Activated CD8-positive, alpha-beta memory T cell treated with anti-CD3 and anti-CD28 coated beads for 24 hours (primary cell): ENCODE measurements at regions not wholly inside any gene's neighbourhood (a gene's known extent, or its start where the extent isn't known, plus 50 kb on each side); places are given as distances from the start of the nearest gene placed in this dataset.
A peak's percentile ranks its signal among the peaks of the same experiment; 100 is the strongest.
"Not testable (repeated sequence)": the region's sequence is repeated elsewhere in the genome, so short reads cannot be mapped to it uniquely, and the experiment has no call there.

ENCODE experiments used
- DNase-seq: peaks from one replicate; pipeline ENCODE4 v3.0.0-alpha.2; 2020

- DNase-seq, result not testable (repeated sequence)
Observed at GRCh38 chr6:26799903-26800633, 140.5 kb upstream of the ZNF322 start.

GRCh38 chr6:26803762-26804161, 144.2 kb upstream of the ZNF322 start:
- not testable (repeated sequence) for DNase-seq

GRCh38 chr6:26811486-26812116, 152.1 kb upstream of the ZNF322 start:
- DNase-seq, result not testable (repeated sequence)

DNA sequence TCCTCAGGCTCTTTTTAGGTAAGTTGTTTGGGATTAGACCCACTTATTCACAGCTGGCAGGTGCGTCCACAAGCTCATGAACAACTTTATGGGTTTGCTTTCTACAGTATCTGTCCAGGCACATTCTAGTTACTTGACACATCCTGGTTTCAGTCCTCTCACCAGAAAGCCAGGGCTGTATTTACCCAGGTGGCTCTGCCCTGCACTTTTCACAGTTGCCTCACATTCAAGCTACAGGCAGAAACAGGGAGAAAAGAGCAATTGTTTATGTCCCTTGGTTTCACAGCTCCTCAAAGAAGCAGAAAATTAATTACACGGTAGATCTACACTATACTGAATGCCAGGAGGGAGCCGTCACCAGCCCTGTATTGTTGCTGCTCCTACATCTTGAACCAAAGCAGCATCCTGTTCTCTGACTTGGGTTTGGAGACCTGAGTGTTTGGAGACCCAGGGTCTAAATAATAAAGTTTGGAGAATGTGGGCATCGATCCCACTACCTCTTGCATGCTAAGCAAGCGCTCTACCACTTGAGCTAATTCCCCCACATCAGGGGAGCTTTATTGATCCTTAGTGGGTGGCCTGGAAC, 159.2 kb upstream of the ZNF322 start:
- not testable (repeated sequence) for DNase-seq

DNA sequence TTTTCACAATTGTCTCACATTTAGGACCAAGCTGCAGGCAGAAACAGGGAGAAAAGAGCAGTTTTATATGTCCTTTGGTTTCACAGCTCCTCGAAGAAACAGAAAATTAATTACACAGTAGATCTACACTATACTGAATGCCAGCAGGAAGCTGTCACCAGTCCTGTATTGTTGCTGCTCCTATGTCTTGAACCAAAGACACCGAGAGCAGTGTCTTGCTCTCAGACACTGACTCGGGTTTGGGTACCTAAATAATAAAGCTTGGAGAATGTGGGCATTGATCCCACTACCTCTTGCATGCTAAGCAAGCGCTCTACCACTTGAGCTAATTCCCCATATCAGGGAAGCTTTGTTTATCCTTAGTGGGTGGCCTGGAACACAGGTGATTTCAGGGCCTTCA, 168.4 kb upstream of the ZNF322 start:
- DNase-seq, result not testable (repeated sequence)

DNA sequence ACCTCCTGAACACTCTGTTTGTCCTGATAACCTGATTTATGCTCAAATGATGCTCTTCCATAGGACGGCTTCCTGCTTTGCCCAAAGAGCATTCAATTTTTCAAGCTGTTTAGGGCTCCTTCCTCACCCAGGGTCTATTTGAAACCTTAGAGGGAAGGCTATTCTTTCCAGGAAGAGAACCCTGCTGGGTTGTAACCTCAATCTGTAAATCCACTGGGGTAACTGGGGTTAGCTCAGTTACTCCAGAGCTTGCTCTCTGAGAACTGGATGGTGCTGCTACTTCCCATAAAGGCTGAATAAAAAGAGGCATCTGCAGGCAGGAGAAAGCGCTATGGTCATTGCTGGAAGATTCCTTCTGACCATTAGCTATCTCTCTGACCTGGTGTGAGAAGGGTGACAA, 169.9 kb upstream of the ZNF322 start:
- DNase-seq, result not testable (repeated sequence)

- DNase-seq, result not testable (repeated sequence)
Observed at GRCh38 chr6:26830992-26831391, 171.4 kb upstream of the ZNF322 start.

DNA sequence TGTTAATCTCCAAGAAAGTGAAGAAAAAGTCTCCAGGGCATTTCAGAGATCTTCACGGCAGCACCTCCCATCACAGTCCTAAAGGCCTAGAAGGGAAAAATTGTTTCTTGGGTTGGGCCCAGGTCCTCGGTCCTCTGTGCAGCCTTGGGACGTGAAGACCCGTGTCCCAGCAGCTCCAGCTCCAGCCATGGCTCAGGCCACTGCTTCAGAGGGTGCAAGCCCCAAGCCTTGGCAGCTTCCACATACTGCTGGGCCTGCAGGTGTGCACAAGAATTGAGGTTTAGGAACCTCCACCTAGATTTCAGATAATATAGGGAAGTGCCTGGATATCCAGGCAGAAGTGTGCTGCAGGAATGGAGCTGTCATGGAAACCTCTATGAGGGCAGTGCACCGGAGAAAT, 176.2 kb upstream of the ZNF322 start:
- DNase-seq, result not testable (repeated sequence)

DNA sequence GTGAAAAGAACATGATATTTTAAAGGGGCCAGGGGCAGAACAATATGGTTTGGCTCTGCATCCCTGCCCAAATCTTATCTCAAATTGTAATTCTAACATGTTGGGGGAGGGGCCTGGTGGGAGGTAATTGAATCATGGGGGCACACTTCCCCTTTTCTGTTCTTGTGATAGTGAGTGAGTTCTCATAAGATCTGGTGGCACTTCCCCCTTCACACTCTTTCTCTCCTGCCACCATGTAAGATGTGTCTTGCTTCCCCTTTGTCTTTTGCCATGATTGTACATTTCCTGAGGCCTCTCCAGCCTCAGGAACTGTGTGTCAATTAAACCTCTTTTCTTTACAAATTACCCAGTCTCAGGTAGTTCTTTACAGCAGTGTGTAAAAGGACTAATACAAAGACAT, 177.1 kb upstream of the ZNF322 start:
- DNase-seq, result not testable (repeated sequence)

GRCh38 chr6:26844823-26845222, 185.3 kb upstream of the ZNF322 start:
- DNase-seq, result not testable (repeated sequence)

- DNase-seq, result not testable (repeated sequence)
Observed at GRCh38 chr6:26857289-26857688, 197.7 kb upstream of the ZNF322 start.

DNA sequence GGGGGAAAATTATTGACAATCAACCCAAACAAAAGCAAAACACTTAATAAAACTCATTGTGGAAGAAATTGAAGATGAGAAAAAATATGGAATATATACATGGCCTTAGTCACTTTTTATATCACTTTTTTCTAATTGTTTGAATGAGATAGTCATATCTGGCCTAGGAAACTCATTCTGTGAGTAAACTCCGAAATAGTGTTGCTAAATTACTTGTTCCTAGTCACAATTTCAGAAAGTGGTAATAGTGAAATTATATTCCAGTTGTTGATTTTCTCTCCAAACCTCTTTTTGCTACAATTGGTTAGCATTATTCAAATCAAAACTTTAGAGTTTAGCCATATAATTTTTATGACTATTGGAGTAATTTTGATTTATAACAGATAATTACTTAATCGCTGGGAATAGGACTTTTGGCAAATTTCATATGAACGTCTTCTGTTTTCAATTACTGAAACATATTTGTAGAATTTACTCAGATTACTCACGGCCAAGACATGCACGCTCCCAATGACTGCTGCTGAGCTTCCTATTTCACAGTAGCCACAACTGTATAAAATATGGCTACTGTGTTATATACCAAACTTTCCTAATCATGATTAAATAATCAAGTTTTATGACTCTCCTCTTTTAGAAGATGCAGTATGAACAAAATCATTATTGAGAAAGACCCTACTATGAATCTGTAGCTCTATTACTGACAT, 199.7 kb upstream of the ZNF322 start:
- DNase-seq, result not testable (repeated sequence)

- DNase-seq, result not testable (repeated sequence)
Observed at GRCh38 chr6:26859771-26860163, 200.2 kb upstream of the ZNF322 start.

- not testable (repeated sequence) for DNase-seq
Observed at GRCh38 chr6:26861913-26862312, 202.4 kb upstream of the ZNF322 start.

- DNase-seq, result not testable (repeated sequence)
Observed at GRCh38 chr6:26863641-26864040, 204.1 kb upstream of the ZNF322 start.

- not testable (repeated sequence) for DNase-seq
Observed at GRCh38 chr6:26898785-26899184, 239.2 kb upstream of the ZNF322 start.

- DNase-seq, result not testable (repeated sequence)
Observed at GRCh38 chr6:26924206-26924605, 264.7 kb upstream of the ZNF322 start.

- DNase-seq, result not testable (repeated sequence)
Observed at GRCh38 chr6:26928190-26928589, 268.6 kb upstream of the ZNF322 start.

- not testable (repeated sequence) for DNase-seq
Observed at GRCh38 chr6:26937258-26937657, 277.7 kb upstream of the ZNF322 start.

DNA sequence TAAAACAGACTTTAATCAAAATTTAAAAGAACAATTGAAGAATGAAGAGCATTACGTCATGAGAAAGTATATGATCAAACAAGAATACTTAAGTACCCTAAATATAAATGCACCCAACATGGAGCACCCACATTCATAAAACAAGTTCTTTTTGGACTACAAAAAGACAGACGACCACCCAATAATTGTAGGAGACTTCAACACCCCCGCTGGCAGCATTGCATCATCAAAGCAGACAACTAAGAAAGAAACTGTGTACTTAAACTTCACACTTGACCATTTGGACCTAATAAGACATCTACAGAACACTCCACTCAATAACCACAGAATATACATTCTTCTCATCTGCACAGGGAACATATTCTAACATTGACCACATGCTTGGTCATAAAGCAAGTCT, 291.7 kb upstream of the ZNF322 start:
- not testable (repeated sequence) for DNase-seq

- not testable (repeated sequence) for DNase-seq
Observed at GRCh38 chr6:26956078-26956600, 291.4 kb upstream of the PRSS16 start.

- DNase-seq, result peak; percentile 94
Observed at GRCh38 chr6:26956601-26957184, 290.8 kb upstream of the PRSS16 start.
